Stimulated activated CD4-positive, alpha-beta T cell treated with anti-CD3 and anti-CD28 coated beads, TNF-alpha, amount 100 ng/mL, for 48 hours (primary cell): ENCODE measurements at regions not wholly inside any gene's neighbourhood (a gene's known extent, or its start where the extent isn't known, plus 50 kb on each side); places are given as distances from the start of the nearest gene placed in this dataset.

Experiments
- DNase-seq, 3 donors: peaks; one replicate each; pipeline ENCODE4 v3.0.0-alpha.2; 2020; ENCODE audit warnings: low read depth in 3 of 3

DNA sequence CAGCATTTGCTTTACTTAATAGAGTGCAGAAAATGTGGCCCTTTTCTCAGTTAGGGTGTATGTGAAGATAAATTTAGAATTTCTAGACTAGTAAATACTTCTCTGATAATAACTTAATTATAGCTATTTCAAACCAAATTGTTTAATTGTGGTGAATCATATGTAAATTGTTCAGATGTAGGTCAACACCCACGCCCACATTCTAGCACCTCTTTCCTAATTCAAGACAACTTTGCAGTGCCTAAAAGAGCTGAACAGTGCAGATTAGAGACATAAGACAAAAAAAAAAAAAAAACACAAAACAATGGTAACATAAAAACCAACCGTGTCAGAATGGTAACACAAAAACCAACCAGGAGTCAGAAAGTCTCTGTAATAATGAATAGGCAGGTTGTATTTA is 758.3 kb downstream of the USP25 start:
- no peak for DNase-seq

DNA sequence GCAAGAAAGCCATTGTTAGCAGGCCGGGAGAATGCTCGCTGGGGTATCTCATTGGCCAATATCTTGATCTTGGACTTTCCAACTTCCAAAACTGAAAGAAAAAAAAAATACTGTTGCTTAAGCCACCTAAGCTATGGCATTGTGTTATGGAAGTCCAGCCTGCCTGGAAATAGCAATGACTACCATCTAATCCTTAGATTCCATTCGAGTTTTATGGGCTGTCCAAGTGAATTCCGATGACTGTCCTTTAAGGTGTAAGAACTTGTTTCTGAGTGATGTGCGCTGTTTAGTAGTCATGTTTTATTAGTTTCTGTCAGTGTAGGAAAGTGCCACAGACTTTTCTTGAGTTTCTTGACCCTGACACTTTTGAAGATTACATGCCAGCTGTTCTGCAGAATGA is 762.6 kb downstream of the USP25 start:
- no peak for DNase-seq

DNA sequence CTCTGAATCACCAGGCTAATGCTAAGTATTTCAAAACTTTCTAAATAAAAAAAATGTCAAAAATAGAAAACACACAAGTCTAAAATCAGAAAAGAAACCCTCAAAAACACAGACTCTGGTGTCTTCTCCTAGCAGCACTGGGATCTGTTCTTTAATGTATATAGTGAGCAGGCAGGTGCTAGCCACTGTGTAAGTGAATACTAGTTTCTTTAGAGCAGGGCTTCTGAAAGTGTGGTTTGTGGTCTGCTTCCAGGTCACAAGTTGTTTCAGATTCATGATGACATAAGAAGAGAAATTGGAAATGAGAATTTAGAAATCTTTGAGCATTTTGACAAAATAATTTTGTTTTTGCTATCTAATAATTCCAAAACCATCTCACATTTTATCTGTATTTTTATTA is 763.1 kb downstream of the USP25 start:
- DNase-seq: no peak

GRCh38 chr21:16496609-16497008 is 766.8 kb downstream of the USP25 start:
- no peak for DNase-seq

- DNase-seq: no peak
These were observed 770.5 kb downstream of the USP25 start for GRCh38 chr21:16500271-16500670.

DNA sequence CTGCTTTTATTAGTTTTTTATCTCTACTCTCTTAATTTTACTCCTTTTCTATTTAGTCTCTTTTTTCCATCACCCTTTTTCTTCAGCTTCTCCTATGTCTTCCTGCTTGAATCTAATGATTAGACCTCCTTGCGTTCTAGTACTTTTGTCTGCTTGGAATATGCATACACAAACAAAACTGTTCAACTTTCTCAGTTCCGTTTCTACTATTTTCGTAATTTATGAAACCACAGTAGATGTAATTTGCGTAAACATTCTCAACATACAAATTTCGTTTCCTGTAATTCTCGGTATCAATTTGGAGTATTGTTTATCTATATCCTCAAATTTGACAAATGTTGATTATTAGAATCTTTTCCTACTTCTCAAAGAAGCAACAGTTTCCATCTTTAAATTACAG is 772.5 kb downstream of the USP25 start:
- no peak for DNase-seq

DNA sequence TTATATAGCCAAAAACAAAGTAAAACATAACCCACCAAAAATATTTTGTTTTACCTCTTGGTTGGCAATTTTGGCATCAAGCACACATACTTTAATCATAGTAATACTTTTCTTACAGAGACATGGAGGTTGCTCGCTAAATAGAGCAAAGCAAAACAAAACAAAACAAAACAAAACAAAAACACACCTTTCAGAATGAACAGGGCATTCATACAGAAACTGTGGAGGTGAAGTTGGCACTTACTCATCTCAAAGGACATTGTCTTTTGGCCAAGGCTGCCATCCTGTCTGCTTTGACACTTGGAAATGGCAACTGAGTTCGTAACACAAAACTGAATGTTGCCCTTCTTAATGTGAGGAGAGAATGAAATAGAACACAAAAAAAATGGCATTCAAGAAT is 773.1 kb downstream of the USP25 start:
- DNase-seq: no peak

DNA sequence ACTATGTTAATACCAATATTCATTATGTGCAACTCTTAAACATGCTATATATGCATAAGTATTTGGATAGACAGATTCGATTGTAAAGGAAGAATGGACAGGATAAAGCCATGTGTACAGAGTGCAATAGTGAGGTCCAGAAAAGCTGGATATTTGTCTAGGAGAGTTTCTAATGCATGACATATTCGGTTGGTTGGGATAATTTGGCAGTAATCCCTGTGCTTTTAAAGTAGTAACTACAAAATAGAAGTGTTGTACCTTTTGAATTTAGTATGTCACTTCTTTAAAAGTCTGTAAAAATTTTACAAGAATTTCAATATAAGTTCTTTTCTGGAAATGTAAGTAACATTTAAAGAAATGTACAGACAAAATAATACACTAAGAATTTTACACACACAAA is 774.5 kb downstream of the USP25 start:
- no peak for DNase-seq

DNA sequence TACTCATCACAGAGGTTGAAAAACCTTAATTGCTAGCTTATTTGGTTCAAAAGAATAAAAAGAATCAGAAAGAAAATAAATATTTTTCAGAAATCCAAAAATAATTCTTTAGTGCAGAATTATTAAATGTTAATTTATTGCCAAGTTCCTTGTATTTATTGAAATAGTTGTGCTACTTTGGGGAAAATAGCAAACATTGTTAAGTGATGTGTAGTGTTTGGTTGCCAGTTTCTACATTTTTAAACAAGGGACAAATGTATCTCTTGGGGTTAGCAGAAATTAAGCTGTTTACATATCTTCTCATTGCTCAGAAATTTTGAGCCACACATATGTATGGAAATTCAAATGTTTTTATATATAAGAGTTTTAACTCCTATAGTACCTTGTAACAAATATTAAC is 775.0 kb downstream of the USP25 start:
- DNase-seq: no peak

- no peak for DNase-seq
These were observed 779.7 kb downstream of the USP25 start for GRCh38 chr21:16509476-16509875.

GRCh38 chr21:16514316-16514715 is 784.5 kb downstream of the USP25 start:
- DNase-seq: no peak

GRCh38 chr21:16517383-16517782 is 787.6 kb downstream of the USP25 start:
- no peak for DNase-seq

DNA sequence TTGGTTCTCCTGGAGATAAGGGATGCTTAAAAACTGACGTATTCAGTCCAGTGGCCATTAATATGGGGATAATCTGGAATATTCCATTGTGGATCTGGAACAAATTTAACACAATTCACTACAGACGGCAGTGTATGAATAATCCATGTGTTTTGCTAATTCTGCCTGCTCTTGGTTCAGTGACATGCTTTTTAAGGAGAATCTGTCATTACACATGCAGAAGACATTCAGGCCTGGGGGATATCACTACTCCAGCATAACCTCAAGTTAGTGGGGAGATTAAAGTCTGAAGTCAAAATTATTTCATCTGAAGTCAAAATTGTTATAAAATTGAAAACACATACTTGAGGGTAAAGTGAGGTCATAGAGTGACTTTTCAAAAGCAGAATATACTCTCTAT is 789.3 kb downstream of the USP25 start:
- no peak for DNase-seq

- DNase-seq: no peak
These were observed 789.9 kb downstream of the USP25 start for GRCh38 chr21:16519644-16520043.

DNA sequence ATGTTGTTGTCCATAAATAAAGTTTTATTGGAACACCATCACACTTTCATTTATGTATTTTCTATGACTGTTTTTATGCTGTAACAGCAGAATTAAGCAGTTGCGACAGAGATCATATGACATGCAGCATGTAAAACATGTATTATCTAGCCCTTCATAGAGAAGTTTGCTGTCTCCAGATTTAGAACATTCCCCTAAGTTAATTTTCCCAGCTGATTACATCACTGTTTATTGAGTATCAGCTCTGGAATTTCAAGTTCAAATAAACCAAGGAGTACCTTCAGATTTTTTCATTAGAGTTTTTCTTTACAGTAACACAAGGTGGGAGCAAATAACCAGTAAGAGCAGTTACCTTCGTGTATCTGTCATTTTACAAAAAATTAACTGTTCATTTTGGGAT is 792.8 kb downstream of the USP25 start:
- no peak for DNase-seq

DNA sequence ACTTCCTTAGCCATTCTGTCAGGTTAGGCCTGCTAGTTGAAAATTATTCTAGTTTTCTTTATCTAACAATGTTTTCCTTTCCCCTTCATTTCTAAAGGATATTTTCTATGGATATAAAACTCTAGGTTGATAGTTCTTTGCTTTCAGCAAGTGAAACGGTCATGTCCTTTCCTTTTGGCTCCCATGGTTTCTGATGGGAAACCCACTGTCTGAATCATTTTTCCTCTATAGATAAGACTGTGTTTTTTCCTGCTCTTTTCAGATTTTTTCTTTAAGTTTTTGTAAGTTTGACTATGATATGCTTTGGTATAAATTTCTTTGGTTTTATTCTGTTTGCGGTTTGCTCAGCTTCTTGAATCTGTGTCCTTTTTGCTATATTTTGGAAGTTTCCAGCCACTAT is 800.9 kb downstream of the USP25 start:
- DNase-seq: no peak

GRCh38 chr21:16532840-16533239 is 803.1 kb downstream of the USP25 start:
- DNase-seq: no peak

DNA sequence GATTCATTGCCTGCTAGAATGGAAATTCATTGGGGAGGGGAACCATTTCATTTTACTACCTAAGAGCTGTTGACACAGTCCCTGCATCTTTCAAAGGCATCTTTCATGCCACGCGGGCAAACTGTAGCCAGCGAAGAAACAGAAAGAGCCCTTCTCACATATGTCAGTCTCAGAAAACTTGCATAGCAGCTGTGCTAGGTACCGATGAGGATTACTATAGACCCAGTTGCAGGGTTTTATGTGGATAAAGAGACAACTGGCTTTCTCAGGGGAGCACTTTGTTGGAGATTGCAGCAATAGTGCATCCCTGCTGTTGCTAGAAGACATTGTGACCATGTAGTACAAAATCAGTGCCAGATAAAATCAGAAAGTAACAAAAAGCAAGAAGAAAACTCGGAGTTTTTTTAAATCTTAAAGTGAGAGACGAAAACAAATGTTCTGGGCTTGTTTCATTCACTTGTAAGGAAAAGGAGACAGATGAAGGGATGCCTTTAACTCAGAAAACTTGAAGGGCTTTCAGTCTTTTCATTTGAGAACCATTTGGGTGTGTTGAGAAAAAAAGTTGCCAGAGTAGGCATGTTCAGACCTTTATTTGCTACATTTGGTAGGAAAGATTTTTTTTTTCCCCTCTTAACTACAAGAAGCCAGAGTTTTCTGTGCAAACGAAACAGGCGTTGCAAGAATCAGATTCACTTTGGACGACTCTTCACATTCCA is 804.1 kb downstream of the USP25 start:
- no peak for DNase-seq

GRCh38 chr21:16534408-16535101 is 804.8 kb downstream of the USP25 start:
- DNase-seq: no peak

DNA sequence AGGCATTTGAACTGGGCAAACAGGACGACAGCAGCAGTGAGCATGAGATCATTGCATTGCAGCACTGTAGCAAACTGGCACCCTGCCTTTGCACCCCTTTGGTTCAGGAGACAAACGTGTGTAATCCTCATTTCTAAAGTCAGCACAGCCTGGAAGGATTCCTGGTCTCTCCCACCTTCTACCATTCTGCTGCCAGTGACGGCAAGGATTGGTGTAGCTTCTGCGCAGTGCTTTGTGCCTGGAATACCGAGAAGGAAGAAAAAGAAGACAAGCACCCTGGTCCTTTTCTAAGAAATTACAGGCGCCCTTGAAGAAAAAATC is 805.3 kb downstream of the USP25 start:
- no peak for DNase-seq

DNA sequence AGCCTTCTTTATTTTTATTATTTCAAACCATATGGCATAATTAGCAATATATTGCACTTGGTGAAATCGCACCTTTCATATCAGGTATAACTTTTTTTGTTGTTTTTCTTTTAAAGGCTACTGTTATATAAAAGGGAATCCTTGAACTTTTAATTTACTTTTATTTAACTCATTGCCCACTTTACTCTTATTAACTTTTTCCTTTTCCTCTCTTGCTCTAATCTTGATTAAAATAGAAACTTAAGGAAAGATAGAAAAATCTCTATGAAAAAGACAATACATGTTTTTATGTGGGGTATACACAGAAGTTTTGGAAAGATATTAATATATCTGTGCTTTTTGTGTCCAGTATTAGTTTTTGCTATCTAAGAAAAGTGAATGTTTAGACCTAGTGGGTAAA is 805.8 kb downstream of the USP25 start:
- DNase-seq: no peak

- no peak for DNase-seq
These were observed 806.4 kb downstream of the USP25 start for GRCh38 chr21:16536140-16536539.

DNA sequence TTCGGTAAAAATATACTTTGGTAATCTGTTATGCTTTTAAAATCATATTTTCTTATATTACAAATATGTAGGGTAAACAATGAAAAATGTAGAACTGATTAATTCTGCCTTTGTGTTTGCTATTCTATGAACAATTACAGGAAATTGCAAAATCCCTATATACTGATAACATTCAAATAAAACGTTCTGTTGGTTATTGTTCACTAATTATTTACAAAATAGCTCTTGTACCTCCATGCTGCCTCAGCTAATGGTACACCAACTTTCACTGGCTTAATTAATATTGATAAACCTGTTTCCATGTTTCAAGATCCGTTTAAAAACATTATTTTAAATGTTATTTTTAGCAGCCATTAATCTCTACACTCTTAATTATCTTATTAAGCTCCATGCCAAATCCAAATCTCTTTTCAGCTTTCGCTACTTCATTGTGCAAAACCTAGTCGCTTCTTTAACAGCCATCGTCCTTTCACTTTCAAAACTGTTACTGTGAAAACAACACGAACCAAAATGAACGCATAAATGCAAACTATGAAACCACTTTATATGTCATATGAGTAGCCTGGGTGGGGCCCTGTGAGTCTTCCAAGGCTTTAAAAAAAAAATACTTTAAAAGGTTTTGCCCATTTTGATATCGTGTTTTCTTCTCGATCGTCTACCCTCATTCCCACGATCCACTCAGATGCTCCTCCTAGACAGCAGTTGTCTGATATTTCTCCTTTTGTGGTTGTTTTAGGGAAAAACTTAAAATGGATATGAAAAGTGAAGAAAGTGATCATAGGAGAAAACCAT is 807.1 kb downstream of the USP25 start:
- DNase-seq: no peak
